K562 (cell line): ENCODE measurements at regions not wholly inside any gene's neighbourhood (a gene's known extent, or its start where the extent isn't known, plus 50 kb on each side); places are given as distances from the start of the nearest gene placed in this dataset.

Experiments used
- CBX2 ChIP-seq: fragments of 200-600 bp; sonication (generic); IDR thresholded peaks from one replicate; pipeline ENCODE4 v1.6.1; 2012; ENCODE audit warnings: mild to moderate bottlenecking, low read length, inconsistent platforms; ENCODE audit not compliant: insufficient read depth, poor library complexity, severe bottlenecking
- POLR2G ChIP-seq: fragments of 200-400 bp; formaldehyde crosslinking; IDR thresholded peaks from 2 replicates; pipeline ENCODE4 v1.6.1; 2017; ENCODE audit warnings: low read depth, mild to moderate bottlenecking, antibody characterized with exemption, low read length, moderate library complexity
- PRMT5 ChIP-seq: sonication (generic); formaldehyde crosslinking; IDR thresholded peaks from 2 replicates; pipeline ENCODE4 v1.5.0; 2020; ENCODE audit warnings: missing genetic modification reagents
- PTBP1 ChIP-seq: fragments of 200-400 bp; formaldehyde crosslinking; IDR thresholded peaks from 2 replicates; pipeline ENCODE4 v1.6.1; 2017; ENCODE audit warnings: low read depth, low read length
- TAF1 ChIP-seq: IDR thresholded peaks from 2 replicates; pipeline ENCODE4 v1.6.1; 2011; ENCODE audit warnings: mild to moderate bottlenecking, low read length, moderate library complexity; ENCODE audit not compliant: insufficient read depth, control insufficient read depth, severe bottlenecking; ENCODE audit errors: extremely low read depth
- TAF7 ChIP-seq: fragments of 450-650 bp; IDR thresholded peaks from 2 replicates; pipeline ENCODE4 v1.6.1; 2016; ENCODE audit warnings: missing genetic modification characterization, missing compliant biosample characterization
- TCF15 ChIP-seq: fragments of 250-450 bp; sonication (Bioruptor Pico); IDR thresholded peaks from 2 replicates; pipeline ENCODE4 v1.8.0; 2022; ENCODE audit warnings: moderate library complexity, mild to moderate bottlenecking, inconsistent platforms
- ZBTB40 ChIP-seq, 2 experiments: fragments of 450-650 bp in 1 of 2; sonication (generic) in 1 of 2; formaldehyde crosslinking in 1 of 2; IDR thresholded peaks; 2 replicates each; pipeline versions ENCODE4 v1.7.1 to v1.9.0; 2016 to 2022; ENCODE audit warnings: inconsistent platforms in 1 of 2, mild to moderate bottlenecking in 1 of 2, missing genetic modification reagents in 1 of 2
- ZNF174 ChIP-seq: fragments of 250-450 bp; sonication (Bioruptor Pico); IDR thresholded peaks from 2 replicates; pipeline ENCODE4 v1.4.0; 2020; ENCODE audit warnings: mild to moderate bottlenecking

- TF ChIP-seq ZBTB40 (IDR thresholded peaks at IDR 0.05), result peak; percentile 75
- TF ChIP-seq ZBTB40 (CRISPR knock-in tag; IDR thresholded peaks at IDR 0.05), result no peak
- peak; percentile 81; the same call in 1 of the 2 replicates for TF ChIP-seq PRMT5 (CRISPR knock-in tag)
- TF ChIP-seq POLR2G, result peak; percentile 83
- no peak for TF ChIP-seq CBX2
- TF ChIP-seq PTBP1, result no peak
- TF ChIP-seq TAF1, result no peak
- no peak for TF ChIP-seq ZNF174
- no peak for TF ChIP-seq TAF7 (tag)
- TF ChIP-seq TCF15, result no peak
These were observed 64.9 kb upstream of the FCGR2A start (continued) for GRCh38 chr1:161440312-161440894.
